Stimulated activated CD8-positive, alpha-beta memory T cell treated with anti-CD3 and anti-CD28 coated beads, Interleukin-12 subunit alpha, Interleukin-12 subunit beta, amount 100 ng/mL, for 24 hours (primary cell): ENCODE measurements at regions not wholly inside any gene's neighbourhood (a gene's known extent, or its start where the extent isn't known, plus 50 kb on each side); places are given as distances from the start of the nearest gene placed in this dataset.
"Not testable (repeated sequence)": the region's sequence is repeated elsewhere in the genome, so short reads cannot be mapped to it uniquely, and the experiment has no call there.

Experiments used
- DNase-seq: peaks from one replicate; pipeline ENCODE4 v3.0.0-alpha.2; 2020; ENCODE audit errors: extremely low read depth

- no peak for DNase-seq
These were observed 50.8 kb upstream of the BEND6 start for GRCh38 chr6:56904068-56904467.

GRCh38 chr6:56902641-56903464 is 52.1 kb upstream of the BEND6 start:
- no peak for DNase-seq

GRCh38 chr6:56900784-56901183 is 54.1 kb upstream of the BEND6 start:
- no peak for DNase-seq

DNA sequence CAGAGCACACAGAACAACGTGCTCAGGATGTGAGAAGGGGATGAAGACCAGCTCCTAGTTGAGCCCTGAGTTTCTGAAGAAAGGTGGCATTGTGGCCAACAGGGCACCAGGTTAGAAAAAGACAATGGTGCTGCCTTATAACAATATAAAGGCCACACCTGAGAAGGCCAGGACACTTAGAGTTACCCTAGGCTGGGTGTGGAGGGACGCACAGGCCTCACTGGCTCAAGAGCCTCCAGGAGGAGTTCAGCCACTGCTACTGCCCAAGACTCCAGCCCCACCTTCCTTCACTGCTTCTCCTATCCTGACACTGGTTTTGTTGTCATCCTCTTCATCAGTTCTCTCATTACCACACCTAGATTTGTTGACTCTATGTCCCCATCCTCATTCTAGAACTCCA is 55.2 kb upstream of the BEND6 start:
- DNase-seq: no peak

DNA sequence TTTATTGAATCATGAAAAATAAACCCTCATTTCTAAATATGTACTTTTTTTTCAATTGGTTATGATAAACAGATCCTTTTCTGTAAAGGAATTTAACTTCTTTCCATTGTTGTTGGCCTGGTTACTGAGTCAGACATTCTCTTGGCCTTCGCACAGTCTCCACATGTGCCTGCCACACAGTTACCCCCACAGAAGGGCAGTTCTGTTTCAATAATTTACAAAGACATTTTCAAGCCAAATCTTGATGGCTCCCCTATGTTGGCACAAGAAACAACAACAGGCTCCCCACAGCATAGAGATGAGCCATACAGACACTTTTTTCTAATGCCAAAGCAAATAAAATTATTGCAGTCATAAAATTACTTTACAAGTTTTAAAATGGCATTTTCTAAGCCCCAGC is 55.6 kb upstream of the BEND6 start:
- no peak for DNase-seq

GRCh38 chr6:56897789-56898529 is 56.9 kb upstream of the BEND6 start:
- no peak for DNase-seq

DNA sequence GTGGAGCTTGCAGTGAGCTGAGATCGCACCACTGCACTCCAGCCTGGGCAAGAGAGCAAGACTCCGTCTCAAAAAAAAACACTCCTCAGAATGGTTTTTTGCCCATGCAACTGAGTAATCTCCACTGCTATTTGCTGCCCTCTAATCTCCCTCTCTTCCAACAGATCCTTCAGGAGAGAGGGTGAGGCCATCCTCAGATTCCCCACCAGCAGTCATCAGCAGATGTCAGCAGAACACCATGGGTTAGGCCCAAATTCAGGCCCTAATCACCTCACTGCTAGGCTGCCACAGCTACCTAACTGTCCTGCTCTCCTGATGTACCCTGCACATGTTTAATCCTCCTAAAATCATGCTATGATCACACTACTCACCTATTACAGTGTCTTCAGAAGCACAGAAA is 63.2 kb upstream of the BEND6 start:
- no peak for DNase-seq

GRCh38 chr6:56890683-56891429 is 64.1 kb upstream of the BEND6 start:
- no peak for DNase-seq

- no peak for DNase-seq
These were observed 64.8 kb upstream of the BEND6 start for GRCh38 chr6:56890066-56890465.

DNA sequence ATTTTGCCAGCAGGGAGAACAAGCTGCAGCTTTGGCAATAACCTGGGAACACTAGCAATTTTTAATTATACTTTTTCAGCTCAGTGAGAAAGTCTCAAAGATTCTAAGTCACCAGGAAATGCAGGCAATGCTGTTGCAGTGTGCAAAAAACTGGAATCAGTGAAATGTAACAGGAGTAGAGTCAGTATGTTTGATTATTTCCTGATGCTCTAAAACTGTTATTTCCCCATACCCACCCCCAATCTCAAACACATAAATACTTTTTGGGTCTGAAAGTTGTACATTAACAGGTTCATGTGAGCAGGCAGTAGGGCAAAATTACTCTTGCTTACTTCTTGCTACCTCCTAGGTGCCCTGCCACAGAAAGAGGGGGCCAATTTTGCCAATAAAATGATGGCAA is 65.4 kb upstream of the BEND6 start:
- DNase-seq: no peak

DNA sequence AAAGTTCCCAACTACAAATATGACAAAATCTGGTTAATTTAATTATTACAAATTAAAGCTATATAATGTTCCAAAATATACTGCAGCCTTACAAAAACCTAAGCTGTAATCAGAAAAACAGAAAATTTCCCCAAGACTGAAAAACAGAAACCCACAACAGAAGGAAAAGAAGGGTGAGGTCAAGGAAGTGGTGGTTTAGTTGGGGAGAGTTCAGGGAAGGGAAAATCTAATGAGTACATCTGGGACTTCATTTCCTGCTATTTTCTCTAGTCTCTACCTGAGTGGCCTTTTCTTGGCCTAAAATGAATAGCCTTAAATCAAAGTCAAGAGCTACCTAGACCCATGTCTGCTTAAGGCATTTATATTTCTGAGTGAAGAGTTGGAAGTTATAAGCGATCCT is 66.2 kb upstream of the BEND6 start:
- no peak for DNase-seq

- no peak for DNase-seq
These were observed 67.8 kb upstream of the BEND6 start for GRCh38 chr6:56887086-56887485.

DNA sequence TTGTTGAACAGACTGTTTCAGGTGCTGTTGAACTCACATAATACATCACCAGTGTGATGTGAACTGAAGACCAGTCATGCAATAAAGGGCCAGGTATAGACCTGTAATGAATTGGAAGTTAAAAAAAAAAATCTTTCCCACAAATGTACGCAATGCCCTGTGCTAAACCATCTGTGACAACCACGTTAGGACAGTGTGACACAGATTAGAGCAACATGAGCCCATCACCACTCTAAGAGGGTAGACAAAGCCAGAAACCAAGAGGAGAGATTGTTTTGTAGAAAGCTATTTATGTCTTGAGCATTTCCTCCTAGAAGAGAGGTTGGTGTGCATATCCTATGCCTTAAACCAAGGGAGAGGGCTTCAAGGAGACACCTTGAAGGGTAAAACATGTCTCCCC is 77.0 kb upstream of the BEND6 start:
- DNase-seq: no peak

- DNase-seq: no peak
These were observed 78.9 kb upstream of the BEND6 start for GRCh38 chr6:56875961-56876360.

- DNase-seq: no peak
These were observed 79.4 kb upstream of the BEND6 start for GRCh38 chr6:56875523-56875922.

GRCh38 chr6:56874328-56874727 is 80.6 kb upstream of the BEND6 start:
- no peak for DNase-seq

GRCh38 chr6:56870053-56870452 is 84.9 kb upstream of the BEND6 start:
- not testable (repeated sequence) for DNase-seq

DNA sequence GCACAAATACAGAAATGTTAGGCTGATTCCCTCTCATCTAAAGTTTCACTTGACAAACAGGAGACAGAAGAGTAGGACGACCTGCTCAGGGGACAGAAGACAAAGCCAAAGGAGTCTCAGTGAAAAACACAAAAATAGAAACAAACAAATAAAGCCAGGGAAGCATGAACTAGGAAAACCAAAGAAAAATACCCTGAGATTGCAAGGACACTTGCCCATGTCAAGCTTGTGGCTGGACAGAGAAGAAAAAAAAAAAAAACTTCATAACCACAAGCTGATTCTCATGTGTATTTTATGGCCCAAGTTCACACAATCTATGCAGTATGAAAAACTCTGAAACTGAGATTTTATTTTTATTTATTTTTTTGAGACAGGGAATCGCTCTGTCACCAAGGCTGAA is 85.6 kb upstream of the BEND6 start:
- no peak for DNase-seq

- DNase-seq: no peak
These were observed 86.2 kb upstream of the BEND6 start for GRCh38 chr6:56868687-56869086.

DNA sequence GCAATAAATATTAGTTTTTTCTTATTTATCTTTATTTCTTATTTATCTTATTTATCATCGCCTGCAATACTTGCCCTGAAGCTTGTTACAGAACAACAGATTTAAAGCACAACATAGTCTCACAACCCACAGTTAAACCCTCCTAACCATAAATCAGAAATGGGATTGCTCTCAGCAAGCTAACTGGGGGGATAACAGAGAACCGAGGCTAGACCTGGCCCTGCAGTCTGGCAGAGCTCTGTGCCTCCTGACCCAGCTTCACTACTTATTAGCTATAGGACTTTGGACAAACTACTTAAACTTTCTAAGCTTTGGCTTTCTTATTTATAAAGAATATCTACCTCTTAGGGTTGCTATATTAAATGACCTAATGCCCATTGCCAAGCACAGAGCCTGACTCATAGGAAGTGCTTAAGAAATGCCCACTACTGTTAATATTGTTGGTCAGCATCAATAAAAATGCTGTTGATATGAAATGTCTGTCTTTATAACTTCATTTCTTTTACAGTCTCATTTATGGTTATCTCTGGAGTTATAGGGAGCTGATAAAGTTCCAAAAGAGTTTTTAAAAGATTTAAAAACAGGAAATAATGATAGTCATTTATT is 87.9 kb upstream of the BEND6 start:
- no peak for DNase-seq

DNA sequence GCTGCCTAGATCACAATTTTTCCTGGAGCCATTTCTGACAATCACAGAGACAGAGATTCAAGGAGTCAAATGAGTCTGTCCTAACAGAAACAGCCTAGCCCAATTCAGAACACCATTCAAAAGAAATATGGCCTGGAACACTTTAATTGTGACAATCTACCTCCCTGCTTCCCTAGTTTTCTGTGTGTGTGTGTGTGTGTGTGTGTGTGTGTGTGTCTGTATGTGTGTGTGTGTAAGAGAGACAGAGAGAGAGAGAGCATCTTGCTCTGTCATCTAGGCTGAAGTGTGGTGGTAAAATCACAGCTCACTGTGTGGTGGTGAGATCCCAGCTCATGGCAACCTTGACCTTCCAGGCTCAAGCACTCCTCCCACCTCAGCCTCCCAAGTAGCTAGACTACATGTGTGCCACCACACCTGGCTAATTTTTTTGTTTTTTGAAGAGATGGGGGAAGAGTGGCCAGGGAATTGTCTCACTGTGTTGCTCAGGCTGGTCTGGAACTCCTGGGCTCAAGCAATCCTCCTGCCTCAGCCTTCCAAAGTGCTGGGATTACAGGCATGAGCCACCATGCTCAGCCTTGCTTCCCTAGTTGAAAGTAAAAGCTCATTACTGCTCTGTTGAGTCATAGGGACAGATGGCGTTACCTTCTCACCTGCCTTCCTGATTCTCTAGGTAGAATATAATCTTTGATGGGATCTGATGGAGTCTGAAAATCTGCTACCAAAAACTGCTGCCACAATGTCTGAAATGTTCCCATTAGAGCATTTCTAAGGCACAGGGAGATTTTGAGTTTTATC is 89.6 kb upstream of the BEND6 start:
- DNase-seq: no peak
